IMR-90 (cell line): ENCODE measurements at regions not wholly inside any gene's neighbourhood (a gene's known extent, or its start where the extent isn't known, plus 50 kb on each side); places are given as distances from the start of the nearest gene placed in this dataset.

Experiments
- ATAC-seq: fragments of 200-7000 bp; cut with Tn5 transposase; 2 replicates; pipeline ENCODE4 v1.9.1; 2020; ENCODE audit warnings: low read depth, mild to moderate bottlenecking, moderate library complexity
- BruUV-seq: library from RNA; stranded (reverse); fragments of 400-500 nt; replicated peaks from 2 replicates; lab custom pipeline; 2021; lab: Mats Ljungman, UMichigan
- CTCF ChIA-PET: fragments of 300-600 bp; formaldehyde crosslinking; extraction: SDS; loops from one replicate; lab custom pipeline; 2021; ENCODE audit warnings: antibody characterized with exemption; lab: Yijun Ruan, JAX
- POLR2A ChIA-PET: fragments of 300-600 bp; sonication (Branson Sonifier 250); formaldehyde crosslinking; loops from one replicate; lab custom pipeline; 2022; ENCODE audit warnings: antibody characterized with exemption; ENCODE audit not compliant: unreplicated experiment; lab: Charles Lee
- DNase-seq: peaks from one replicate; pipeline ENCODE4 v3.0.0; 2013
- H2AFZ ChIP-seq: replicated peaks from 2 replicates; pipeline ENCODE3; 2013; ENCODE audit warnings: low read length, mild to moderate bottlenecking; ENCODE audit not compliant: poor library complexity
- H2AK5ac ChIP-seq: 2 replicates; pipeline ENCODE4 v1.6.1; 2013; ENCODE audit warnings: low read depth, low read length, inconsistent platforms
- H2AK9ac ChIP-seq: replicated peaks from 2 replicates; pipeline ENCODE3; 2013; ENCODE audit warnings: mild to moderate bottlenecking, low read depth, low read length, moderate library complexity; ENCODE audit not compliant: poor library complexity
- H2BK120ac ChIP-seq: 2 replicates; pipeline ENCODE4 v1.6.1; 2013; ENCODE audit warnings: low read depth, low read length, inconsistent platforms
- H2BK15ac ChIP-seq: 3 replicates; pipeline ENCODE4 v1.6.1; 2013; ENCODE audit warnings: low read depth, low read length, inconsistent platforms
- H2BK20ac ChIP-seq: 2 replicates; pipeline ENCODE4 v1.6.1; 2013; ENCODE audit warnings: low read depth, mild to moderate bottlenecking, inconsistent platforms, low read length, moderate library complexity
- H2BK5ac ChIP-seq: 2 replicates; pipeline ENCODE4 v1.6.1; 2013; ENCODE audit warnings: mild to moderate bottlenecking, low read depth, low read length, inconsistent platforms; ENCODE audit not compliant: poor library complexity, severe bottlenecking
- H3K14ac ChIP-seq: replicated peaks from 2 replicates; pipeline ENCODE4 v1.6.1; 2013; ENCODE audit warnings: low read depth, low read length, inconsistent platforms
- H3K18ac ChIP-seq: 2 replicates; pipeline ENCODE4 v1.6.1; 2013; ENCODE audit warnings: low read depth, low read length, control low read depth
- H3K23ac ChIP-seq: 2 replicates; pipeline ENCODE4 v1.6.1; 2013; ENCODE audit warnings: low read depth, low read length, inconsistent platforms
- H3K27ac ChIP-seq: 2 replicates; pipeline ENCODE4 v1.5.1; 2013; ENCODE audit warnings: mild to moderate bottlenecking, control low read depth, low read length; ENCODE audit not compliant: insufficient read depth
- H3K27me3 ChIP-seq: 2 replicates; pipeline ENCODE4 v1.6.1; 2013; ENCODE audit warnings: low read length; ENCODE audit not compliant: control insufficient read depth, insufficient read depth
- H3K36me3 ChIP-seq: 2 replicates; pipeline ENCODE4 v1.6.1; 2013; ENCODE audit warnings: low read length, mixed read lengths; ENCODE audit not compliant: control insufficient read depth, insufficient read depth
- H3K4ac ChIP-seq: 2 replicates; pipeline ENCODE4 v1.6.1; 2013; ENCODE audit warnings: low read depth, low read length, inconsistent platforms
- H3K4me1 ChIP-seq: 2 replicates; pipeline ENCODE4 v1.6.1; 2013; ENCODE audit warnings: low read length, mixed read lengths; ENCODE audit not compliant: control insufficient read depth, insufficient read depth
- H3K4me2 ChIP-seq: 2 replicates; pipeline ENCODE4 v1.6.1; 2013; ENCODE audit warnings: low read depth, mild to moderate bottlenecking, control low read depth, low read length, moderate library complexity
- H3K4me3 ChIP-seq: 2 replicates; pipeline ENCODE4 v1.5.1; 2013; ENCODE audit warnings: low read depth, mild to moderate bottlenecking, control low read depth, low read length, moderate library complexity; ENCODE audit not compliant: insufficient read depth
- H3K56ac ChIP-seq: 2 replicates; pipeline ENCODE4 v1.6.1; 2013; ENCODE audit warnings: low read length, inconsistent platforms; ENCODE audit not compliant: insufficient read depth; ENCODE audit errors: extremely low read depth
- H3K79me1 ChIP-seq, 2 experiments: 2 replicates each; pipeline ENCODE4 v1.6.1; 2013; ENCODE audit warnings: low read length in 2 of 2, inconsistent platforms in 1 of 2, low read depth in 1 of 2
- H3K9ac ChIP-seq: 2 replicates; pipeline ENCODE4 v1.6.1; 2013; ENCODE audit warnings: low read depth, low read length, control low read depth
- H3K9me1 ChIP-seq: 2 replicates; pipeline ENCODE4 v1.6.1; 2013; ENCODE audit warnings: low read length, inconsistent platforms; ENCODE audit not compliant: insufficient read depth
- H3K9me3 ChIP-seq: 2 replicates; pipeline ENCODE4 v1.6.1; 2013; ENCODE audit warnings: low read length; ENCODE audit not compliant: control insufficient read depth, insufficient read depth
- H4K20me1 ChIP-seq: 2 replicates; pipeline ENCODE4 v1.6.1; 2013; ENCODE audit warnings: low read length, inconsistent platforms; ENCODE audit not compliant: insufficient read depth
- H4K5ac ChIP-seq: 2 replicates; pipeline ENCODE4 v1.6.1; 2013; ENCODE audit warnings: mild to moderate bottlenecking, low read depth, low read length, control low read depth
- H4K8ac ChIP-seq, 2 experiments: 2 replicates each; pipeline ENCODE4 v1.6.1; 2013; ENCODE audit warnings: low read depth in 2 of 2, low read length in 2 of 2, control low read depth in 1 of 2, inconsistent platforms in 1 of 2
- H4K91ac ChIP-seq: 2 replicates; pipeline ENCODE4 v1.6.1; 2013; ENCODE audit warnings: low read depth, low read length, inconsistent platforms; ENCODE audit not compliant: insufficient read depth
- BHLHE40 ChIP-seq: fragments of 150-350 bp; IDR thresholded peaks from 2 replicates; pipeline ENCODE4 v1.6.1; 2016; ENCODE audit warnings: mild to moderate bottlenecking, low read depth, low read length
- CEBPB ChIP-seq: IDR thresholded peaks from 2 replicates; pipeline ENCODE4 v1.6.1; 2012; ENCODE audit warnings: low read depth, low read length, improper control_type of control experiment
- CHD1 ChIP-seq: IDR thresholded peaks from 2 replicates; pipeline ENCODE4 v1.6.1; 2012; ENCODE audit warnings: low read depth, low read length, improper control_type of control experiment
- CTCF ChIP-seq: conservative IDR thresholded peaks from 2 replicates; pipeline ENCODE4 v1.5.1; 2012; ENCODE audit warnings: mild to moderate bottlenecking, low read depth, low read length, improper control_type of control experiment
- MAFK ChIP-seq: IDR thresholded peaks from 2 replicates; pipeline ENCODE4 v1.6.1; 2012; ENCODE audit warnings: low read depth, low read length, improper control_type of control experiment
- MAZ ChIP-seq: IDR thresholded peaks from 2 replicates; pipeline ENCODE4 v1.6.1; 2012; ENCODE audit warnings: low read depth, mild to moderate bottlenecking, low read length, improper control_type of control experiment, moderate library complexity, borderline replicate concordance
- NFE2L2 ChIP-seq: fragments of 150-350 bp; IDR thresholded peaks from 2 replicates; pipeline ENCODE4 v1.6.1; 2016; ENCODE audit warnings: low read depth, mild to moderate bottlenecking, low read length
- POLR2A ChIP-seq: IDR thresholded peaks from 2 replicates; pipeline ENCODE4 v1.6.1; 2012; ENCODE audit warnings: mild to moderate bottlenecking, low read depth, low read length
- RFX5 ChIP-seq: IDR thresholded peaks from 2 replicates; pipeline ENCODE4 v1.8.0; 2012; ENCODE audit warnings: low read depth, mild to moderate bottlenecking, low read length, moderate library complexity
- SMC3 ChIP-seq: fragments of 150-350 bp; IDR thresholded peaks from 2 replicates; pipeline ENCODE4 v1.6.1; 2016; ENCODE audit warnings: low read depth, mild to moderate bottlenecking, antibody characterized with exemption, low read length, moderate library complexity
- USF2 ChIP-seq: fragments of 150-350 bp; IDR thresholded peaks from 2 replicates; pipeline ENCODE4 v1.6.1; 2017; ENCODE audit warnings: mild to moderate bottlenecking, antibody characterized with exemption, low read length, low read depth
- WGBS, 2 experiments: methylation state at CpG; one replicate each; pipeline versions ENCODE4 v1.1.5 to v1.1.7; 2013; ENCODE audit warnings: missing lambda C conversion rate in 2 of 2; ENCODE audit not compliant: insufficient read length in 1 of 2; ENCODE audit errors: extremely low coverage in 2 of 2; 5-methylcytosine and 5-hydroxymethylcytosine counted together
- dilution Hi-C: fragments of 300-500 bp; cut with HindIII; formaldehyde crosslinking; loops from one replicate; pipeline ENCODE4 v1.14.3; 2018; ENCODE audit warnings: low sequenced_read_pairs; ENCODE audit not compliant: unreplicated experiment
- in situ Hi-C: fragments of 300-500 bp; cut with MboI; formaldehyde crosslinking; loops from 3 replicates; pipeline ENCODE4 v1.14.3; 2019; ENCODE audit warnings: low sequenced_read_pairs, inconsistent platforms, mixed read lengths
- intact Hi-C: fragments of 100-400 bp; cut with micrococcal nuclease; formaldehyde crosslinking; loops from 2 replicates; pipeline ENCODE4 v1.10.0; 2022
- TF ChIP-seq, protein P1 (sequence below): fragments of 150-350 bp; IDR thresholded peaks from 2 replicates; pipeline ENCODE4 v1.6.1; 2016; ENCODE audit warnings: low read depth, mild to moderate bottlenecking, low read length, moderate library complexity, borderline replicate concordance

DNA sequence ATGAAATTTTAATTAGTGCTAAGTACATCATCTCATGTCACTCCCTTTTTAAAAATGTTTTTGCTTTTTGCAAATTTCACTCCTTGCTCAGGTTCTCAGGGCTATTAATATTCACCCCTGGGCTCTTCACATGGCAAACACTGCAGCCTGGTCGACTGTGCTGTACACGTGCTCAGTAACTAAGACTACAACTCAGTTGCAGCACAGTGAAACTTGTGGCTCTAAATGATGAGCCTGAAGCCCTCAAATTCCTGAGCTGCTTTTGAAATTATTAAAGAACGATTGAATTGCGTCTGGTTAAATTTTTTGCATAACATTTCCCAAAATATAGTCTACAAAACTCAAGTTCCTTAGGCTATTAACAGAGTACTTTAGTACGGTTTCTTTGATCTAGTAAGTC lies 159.3 kb upstream of the C2CD4B start:
- Histone ChIP-seq H3K9me3 (no peaks in the 10 kb centered on the region), H2BK5ac (no peak overlapping the region), H2BK20ac (no peak overlapping the region), H3K18ac (no peak overlapping the region), H3K79me1 (no peaks in the 10 kb centered on the region), H2BK120ac (no peak overlapping the region), H4K8ac (no peak overlapping the region), H3K4me2 (no peak overlapping the region), H2BK15ac (no peak overlapping the region), H3K27me3 (peaks cover 30% of the 10 kb centered on the region), H3K56ac (no peak overlapping the region), H3K4ac (no peak overlapping the region), H3K14ac (no peak overlapping the region), H3K4me3 (no peak overlapping the region), H3K23ac (no peak overlapping the region), H3K9ac (no peak overlapping the region), H4K91ac (no peak overlapping the region), H2AK5ac (no peak overlapping the region), H3K27ac (no peak overlapping the region), H3K4me1 (no peaks in the 10 kb centered on the region), H2AFZ (no peak overlapping the region), H3K36me3 (no peaks in the 10 kb centered on the region), H3K9me1 (no peaks in the 10 kb centered on the region), H4K20me1 (no peaks in the 10 kb centered on the region), H4K5ac (no peak overlapping the region), H2AK9ac (no peak overlapping the region)
- dilution Hi-C loops (no loop called here), in situ Hi-C loops (no loop called here), intact Hi-C loops (no loop called here)
- TF ChIP-seq USF2 (no peak), CHD1 (no peak), RFX5 (no peak), POLR2A (no peak), BHLHE40 (no peak), NFE2L2 (no peak), MAZ (no peak), MAFK (no peak), CTCF (no peak), CEBPB (no peak), SMC3 (no peak)
- TF ChIP-seq, protein P1, sequence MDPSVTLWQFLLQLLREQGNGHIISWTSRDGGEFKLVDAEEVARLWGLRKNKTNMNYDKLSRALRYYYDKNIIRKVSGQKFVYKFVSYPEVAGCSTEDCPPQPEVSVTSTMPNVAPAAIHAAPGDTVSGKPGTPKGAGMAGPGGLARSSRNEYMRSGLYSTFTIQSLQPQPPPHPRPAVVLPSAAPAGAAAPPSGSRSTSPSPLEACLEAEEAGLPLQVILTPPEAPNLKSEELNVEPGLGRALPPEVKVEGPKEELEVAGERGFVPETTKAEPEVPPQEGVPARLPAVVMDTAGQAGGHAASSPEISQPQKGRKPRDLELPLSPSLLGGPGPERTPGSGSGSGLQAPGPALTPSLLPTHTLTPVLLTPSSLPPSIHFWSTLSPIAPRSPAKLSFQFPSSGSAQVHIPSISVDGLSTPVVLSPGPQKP = no peak
- ChIA-PET POLR2A (no interaction called here), CTCF (interaction anchor here (0.5 kb wide), 1 partner anchor 183 kb away, joined by 3 read pairs; no protein-coding TSS in a partner anchor)
- WGBS, 2 experiments = 14% methylated on average over 2 of the region's 5 CpGs; no CpG with 5 or more reads in 1 of the 2 experiments
- ATAC-seq = no peak; the same call in 1 of the 2 replicates
- no TSS peak for BruUV-seq
- no peak for DNase-seq
